ENCODE measurements at regions not wholly inside any gene's neighbourhood (a gene's known extent, or its start where the extent isn't known, plus 50 kb on each side); places are given as distances from the start of the nearest gene placed in this dataset.

GRCh38 chr3:54020436-54020835, 101.9 kb upstream of the CACNA2D3 start:
- DNase-seq (ENCODE audit: low spot score) = peak; percentile 65

- no peak for DNase-seq (ENCODE audit: low spot score)
Measured at GRCh38 chr3:54014067-54014466, 108.3 kb upstream of the CACNA2D3 start.

GRCh38 chr3:54008744-54009143, 113.6 kb upstream of the CACNA2D3 start:
- DNase-seq (ENCODE audit: low spot score) = no peak

GRCh38 chr3:54008099-54008498, 114.3 kb upstream of the CACNA2D3 start:
- DNase-seq (ENCODE audit: low spot score) = no peak

- DNase-seq (ENCODE audit: low spot score) = no peak
Measured at GRCh38 chr3:54004335-54004734, 112.7 kb upstream of the SELENOK start.

- no peak for DNase-seq (ENCODE audit: low spot score)
Measured at GRCh38 chr3:54003136-54003535, 111.5 kb upstream of the SELENOK start.

GRCh38 chr3:53999725-54000124, 108.1 kb upstream of the SELENOK start:
- no peak for DNase-seq (ENCODE audit: low spot score)

- DNase-seq (ENCODE audit: low spot score) = no peak
Measured at GRCh38 chr3:53998980-53999379, 107.3 kb upstream of the SELENOK start.

- no peak for DNase-seq (ENCODE audit: low spot score)
Measured at GRCh38 chr3:53997476-53997875, 105.8 kb upstream of the SELENOK start.

GRCh38 chr3:53996141-53996874, 104.6 kb upstream of the SELENOK start:
- no peak for DNase-seq (ENCODE audit: low spot score)

- DNase-seq (ENCODE audit: low spot score) = peak; percentile 25
Measured at GRCh38 chr3:53994986-53995603, 103.4 kb upstream of the SELENOK start.

- no peak for DNase-seq (ENCODE audit: low spot score)
Measured at GRCh38 chr3:53991240-53991639, 99.6 kb upstream of the SELENOK start.

- DNase-seq (ENCODE audit: low spot score) = no peak
Measured at GRCh38 chr3:53989946-53990345, 98.3 kb upstream of the SELENOK start.

- no peak for DNase-seq (ENCODE audit: low spot score)
Measured at GRCh38 chr3:53989451-53989850, 97.8 kb upstream of the SELENOK start.

- no peak for DNase-seq (ENCODE audit: low spot score)
Measured at GRCh38 chr3:53978386-53978785, 86.7 kb upstream of the SELENOK start.

GRCh38 chr3:53975382-53975781, 83.7 kb upstream of the SELENOK start:
- no peak for DNase-seq (ENCODE audit: low spot score)

GRCh38 chr3:53974324-53974723, 82.7 kb upstream of the SELENOK start:
- DNase-seq (ENCODE audit: low spot score) = no peak

GRCh38 chr3:53973905-53974304, 82.2 kb upstream of the SELENOK start:
- no peak for DNase-seq (ENCODE audit: low spot score)

GRCh38 chr3:53970661-53971060, 79.0 kb upstream of the SELENOK start:
- no peak for DNase-seq (ENCODE audit: low spot score)

GRCh38 chr3:53969086-53969485, 77.4 kb upstream of the SELENOK start:
- DNase-seq (ENCODE audit: low spot score) = no peak

GRCh38 chr3:53965291-53965690, 73.6 kb upstream of the SELENOK start:
- no peak for DNase-seq (ENCODE audit: low spot score)

GRCh38 chr3:53957831-53958230, 66.2 kb upstream of the SELENOK start:
- DNase-seq (ENCODE audit: low spot score) = no peak

GRCh38 chr3:53956586-53956985, 64.9 kb upstream of the SELENOK start:
- DNase-seq (ENCODE audit: low spot score) = no peak

GRCh38 chr3:53949541-53949940, 57.9 kb upstream of the SELENOK start:
- no peak for DNase-seq (ENCODE audit: low spot score)

All from cerebellar cortex (tissue), 1 donor.